Urothelium cell line (cell line): ENCODE measurements at regions not wholly inside any gene's neighbourhood (a gene's known extent, or its start where the extent isn't known, plus 50 kb on each side); places are given as distances from the start of the nearest gene placed in this dataset.

Experiments
- DNase-seq: peaks from one replicate; pipeline ENCODE4 v3.0.0; 2011; ENCODE audit warnings: low spot score, mixed read lengths
- FAIRE-seq: peaks from 2 replicates; lab custom pipeline; 2011; peaks lifted over from hg19 to GRCh38; lab: Jason Lieb, UNC

- DNase-seq, result no peak
- FAIRE-seq, result no peak
Measured at GRCh38 chr1:30264672-30265025, 458.7 kb downstream of the MATN1 start.

GRCh38 chr1:30263888-30264671, 459.3 kb downstream of the MATN1 start:
- DNase-seq (no peak), FAIRE-seq (no peak)

- FAIRE-seq (no peak), DNase-seq (no peak)
Measured at GRCh38 chr1:30263405-30263804, 460.0 kb downstream of the MATN1 start.

GRCh38 chr1:30262158-30262557, 461.2 kb downstream of the MATN1 start:
- no peak for FAIRE-seq
- DNase-seq, result no peak

GRCh38 chr1:30260318-30260717, 463.1 kb downstream of the MATN1 start:
- FAIRE-seq, result no peak

GRCh38 chr1:30259631-30260030, 463.8 kb downstream of the MATN1 start:
- DNase-seq (no peak), FAIRE-seq (no peak)

More at GRCh38 chr1:30260318-30260717, 463.1 kb downstream of the MATN1 start:
- DNase-seq, result no peak

- FAIRE-seq (no peak), DNase-seq (no peak)
Measured at GRCh38 chr1:30258876-30259275, 464.5 kb downstream of the MATN1 start.

- FAIRE-seq (no peak), DNase-seq (no peak)
Measured at GRCh38 chr1:30258471-30258870, 464.9 kb downstream of the MATN1 start.

- FAIRE-seq, result no peak
Measured at GRCh38 chr1:30257742-30258380, 465.5 kb downstream of the MATN1 start.

GRCh38 chr1:30257322-30257721, 466.1 kb downstream of the MATN1 start:
- FAIRE-seq (no peak), DNase-seq (no peak)

More at GRCh38 chr1:30257742-30258380, 465.5 kb downstream of the MATN1 start:
- DNase-seq, result no peak

- FAIRE-seq, result no peak
- DNase-seq, result no peak
Measured at GRCh38 chr1:30256911-30257310, 466.5 kb downstream of the MATN1 start.

- DNase-seq (no peak), FAIRE-seq (no peak)
Measured at GRCh38 chr1:30255111-30255724, 468.2 kb downstream of the MATN1 start.

GRCh38 chr1:30253807-30254440, 469.5 kb downstream of the MATN1 start:
- FAIRE-seq (no peak), DNase-seq (peak; percentile 71)

- DNase-seq (no peak), FAIRE-seq (no peak)
Measured at GRCh38 chr1:30253361-30253760, 470.0 kb downstream of the MATN1 start.

GRCh38 chr1:30250984-30251850, 472.2 kb downstream of the MATN1 start:
- no peak for FAIRE-seq
- DNase-seq, result no peak

- FAIRE-seq, result no peak
- DNase-seq, result no peak
Measured at GRCh38 chr1:30250338-30250983, 472.9 kb downstream of the MATN1 start.

GRCh38 chr1:30249446-30250337, 473.7 kb downstream of the MATN1 start:
- DNase-seq (no peak), FAIRE-seq (no peak)

- DNase-seq (no peak), FAIRE-seq (no peak)
Measured at GRCh38 chr1:30248774-30249173, 474.6 kb downstream of the MATN1 start.

- DNase-seq, result no peak
- FAIRE-seq, result no peak
Measured at GRCh38 chr1:30248373-30248772, 475.0 kb downstream of the MATN1 start.
